ENCODE measurements at regions not wholly inside any gene's neighbourhood (a gene's known extent, or its start where the extent isn't known, plus 50 kb on each side); places are given as distances from the start of the nearest gene placed in this dataset.

DNA sequence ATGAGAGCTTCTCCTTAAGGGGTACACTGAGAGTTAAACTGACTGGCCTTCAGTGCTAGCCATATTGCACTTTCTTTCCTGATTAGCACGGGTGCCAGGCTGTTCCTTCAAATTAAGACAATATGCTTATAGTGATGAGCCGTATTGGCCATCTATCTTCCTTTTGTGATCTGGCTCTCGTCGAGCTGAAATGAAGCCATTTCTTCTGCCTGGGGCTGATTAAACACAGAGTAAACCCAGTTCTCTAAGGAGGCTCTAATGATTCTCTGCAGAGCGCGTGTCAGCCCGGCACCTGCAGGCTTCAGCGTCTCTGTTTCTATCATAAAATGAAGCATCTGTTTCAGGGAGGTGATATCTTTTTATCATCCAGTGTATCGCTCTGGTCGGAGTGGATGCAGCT lies 107.5 kb upstream of the NR2F2 start:
- TF ChIP-seq, protein P1, sequence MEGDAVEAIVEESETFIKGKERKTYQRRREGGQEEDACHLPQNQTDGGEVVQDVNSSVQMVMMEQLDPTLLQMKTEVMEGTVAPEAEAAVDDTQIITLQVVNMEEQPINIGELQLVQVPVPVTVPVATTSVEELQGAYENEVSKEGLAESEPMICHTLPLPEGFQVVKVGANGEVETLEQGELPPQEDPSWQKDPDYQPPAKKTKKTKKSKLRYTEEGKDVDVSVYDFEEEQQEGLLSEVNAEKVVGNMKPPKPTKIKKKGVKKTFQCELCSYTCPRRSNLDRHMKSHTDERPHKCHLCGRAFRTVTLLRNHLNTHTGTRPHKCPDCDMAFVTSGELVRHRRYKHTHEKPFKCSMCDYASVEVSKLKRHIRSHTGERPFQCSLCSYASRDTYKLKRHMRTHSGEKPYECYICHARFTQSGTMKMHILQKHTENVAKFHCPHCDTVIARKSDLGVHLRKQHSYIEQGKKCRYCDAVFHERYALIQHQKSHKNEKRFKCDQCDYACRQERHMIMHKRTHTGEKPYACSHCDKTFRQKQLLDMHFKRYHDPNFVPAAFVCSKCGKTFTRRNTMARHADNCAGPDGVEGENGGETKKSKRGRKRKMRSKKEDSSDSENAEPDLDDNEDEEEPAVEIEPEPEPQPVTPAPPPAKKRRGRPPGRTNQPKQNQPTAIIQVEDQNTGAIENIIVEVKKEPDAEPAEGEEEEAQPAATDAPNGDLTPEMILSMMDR (IDR thresholded peaks at IDR 0.05), result no peak
- TF ChIP-seq, protein P2, sequence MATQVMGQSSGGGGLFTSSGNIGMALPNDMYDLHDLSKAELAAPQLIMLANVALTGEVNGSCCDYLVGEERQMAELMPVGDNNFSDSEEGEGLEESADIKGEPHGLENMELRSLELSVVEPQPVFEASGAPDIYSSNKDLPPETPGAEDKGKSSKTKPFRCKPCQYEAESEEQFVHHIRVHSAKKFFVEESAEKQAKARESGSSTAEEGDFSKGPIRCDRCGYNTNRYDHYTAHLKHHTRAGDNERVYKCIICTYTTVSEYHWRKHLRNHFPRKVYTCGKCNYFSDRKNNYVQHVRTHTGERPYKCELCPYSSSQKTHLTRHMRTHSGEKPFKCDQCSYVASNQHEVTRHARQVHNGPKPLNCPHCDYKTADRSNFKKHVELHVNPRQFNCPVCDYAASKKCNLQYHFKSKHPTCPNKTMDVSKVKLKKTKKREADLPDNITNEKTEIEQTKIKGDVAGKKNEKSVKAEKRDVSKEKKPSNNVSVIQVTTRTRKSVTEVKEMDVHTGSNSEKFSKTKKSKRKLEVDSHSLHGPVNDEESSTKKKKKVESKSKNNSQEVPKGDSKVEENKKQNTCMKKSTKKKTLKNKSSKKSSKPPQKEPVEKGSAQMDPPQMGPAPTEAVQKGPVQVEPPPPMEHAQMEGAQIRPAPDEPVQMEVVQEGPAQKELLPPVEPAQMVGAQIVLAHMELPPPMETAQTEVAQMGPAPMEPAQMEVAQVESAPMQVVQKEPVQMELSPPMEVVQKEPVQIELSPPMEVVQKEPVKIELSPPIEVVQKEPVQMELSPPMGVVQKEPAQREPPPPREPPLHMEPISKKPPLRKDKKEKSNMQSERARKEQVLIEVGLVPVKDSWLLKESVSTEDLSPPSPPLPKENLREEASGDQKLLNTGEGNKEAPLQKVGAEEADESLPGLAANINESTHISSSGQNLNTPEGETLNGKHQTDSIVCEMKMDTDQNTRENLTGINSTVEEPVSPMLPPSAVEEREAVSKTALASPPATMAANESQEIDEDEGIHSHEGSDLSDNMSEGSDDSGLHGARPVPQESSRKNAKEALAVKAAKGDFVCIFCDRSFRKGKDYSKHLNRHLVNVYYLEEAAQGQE (IDR thresholded peaks at IDR 0.05; ENCODE audit: low read depth, low read length), result no peak
- TF ChIP-seq NFIC (IDR thresholded peaks at IDR 0.05; ENCODE audit: borderline replicate concordance), result no peak
- TF ChIP-seq POLR2AphosphoS5 (IDR thresholded peaks at IDR 0.05; ENCODE audit: low read depth, low read length), result no peak
- TF ChIP-seq RXRA (IDR thresholded peaks at IDR 0.05; ENCODE audit: borderline replicate concordance, low read depth), result no peak
- TF ChIP-seq FOXJ3 (CRISPR knock-in tag; IDR thresholded peaks at IDR 0.05), result no peak
- TF ChIP-seq, protein P3, sequence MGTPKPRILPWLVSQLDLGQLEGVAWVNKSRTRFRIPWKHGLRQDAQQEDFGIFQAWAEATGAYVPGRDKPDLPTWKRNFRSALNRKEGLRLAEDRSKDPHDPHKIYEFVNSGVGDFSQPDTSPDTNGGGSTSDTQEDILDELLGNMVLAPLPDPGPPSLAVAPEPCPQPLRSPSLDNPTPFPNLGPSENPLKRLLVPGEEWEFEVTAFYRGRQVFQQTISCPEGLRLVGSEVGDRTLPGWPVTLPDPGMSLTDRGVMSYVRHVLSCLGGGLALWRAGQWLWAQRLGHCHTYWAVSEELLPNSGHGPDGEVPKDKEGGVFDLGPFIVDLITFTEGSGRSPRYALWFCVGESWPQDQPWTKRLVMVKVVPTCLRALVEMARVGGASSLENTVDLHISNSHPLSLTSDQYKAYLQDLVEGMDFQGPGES (IDR thresholded peaks at IDR 0.05; ENCODE audit: low read depth, low read length), result no peak
